Activated CD8-positive, alpha-beta memory T cell treated with anti-CD3 and anti-CD28 coated beads, Interleukin-2, amount 50 U/mL, for 24 hours (primary cell): ENCODE measurements at regions not wholly inside any gene's neighbourhood (a gene's known extent, or its start where the extent isn't known, plus 50 kb on each side); places are given as distances from the start of the nearest gene placed in this dataset.
A peak's percentile ranks its signal among the peaks of the same experiment; 100 is the strongest.
"Not testable (repeated sequence)": the region's sequence is repeated elsewhere in the genome, so short reads cannot be mapped to it uniquely, and the experiment has no call there.

Source experiments
- DNase-seq: peaks from one replicate; pipeline ENCODE4 v3.0.0-alpha.2; 2020; ENCODE audit errors: extremely low read depth

GRCh38 chr5:158205992-158206391 lies 347.0 kb upstream of the CLINT1 start:
- no peak for DNase-seq

GRCh38 chr5:158203261-158203660 lies 344.3 kb upstream of the CLINT1 start:
- DNase-seq, result no peak

- no peak for DNase-seq
Measured at GRCh38 chr5:158202801-158203200, 343.9 kb upstream of the CLINT1 start.

GRCh38 chr5:158200619-158201018 lies 341.7 kb upstream of the CLINT1 start:
- DNase-seq, result no peak

- DNase-seq, result no peak
Measured at GRCh38 chr5:158198636-158199035, 339.7 kb upstream of the CLINT1 start.

GRCh38 chr5:158195416-158196210 lies 336.7 kb upstream of the CLINT1 start:
- DNase-seq, result no peak

- no peak for DNase-seq
Measured at GRCh38 chr5:158194561-158194976, 335.6 kb upstream of the CLINT1 start.

GRCh38 chr5:158193395-158193794 lies 334.4 kb upstream of the CLINT1 start:
- DNase-seq, result not testable (repeated sequence)

GRCh38 chr5:158180407-158180806 lies 321.5 kb upstream of the CLINT1 start:
- no peak for DNase-seq

GRCh38 chr5:158179271-158179670 lies 320.3 kb upstream of the CLINT1 start:
- no peak for DNase-seq

GRCh38 chr5:158178535-158178934 lies 319.6 kb upstream of the CLINT1 start:
- no peak for DNase-seq

GRCh38 chr5:158177146-158177545 lies 318.2 kb upstream of the CLINT1 start:
- no peak for DNase-seq

GRCh38 chr5:158175934-158176481 lies 317.1 kb upstream of the CLINT1 start:
- no peak for DNase-seq

- peak; percentile 4 for DNase-seq
Measured at GRCh38 chr5:158174918-158175851, 316.2 kb upstream of the CLINT1 start.

- no peak for DNase-seq
Measured at GRCh38 chr5:158174026-158174425, 315.1 kb upstream of the CLINT1 start.

- no peak for DNase-seq
Measured at GRCh38 chr5:158172005-158172404, 313.1 kb upstream of the CLINT1 start.

- no peak for DNase-seq
Measured at GRCh38 chr5:158170534-158170933, 311.6 kb upstream of the CLINT1 start.

- no peak for DNase-seq
Measured at GRCh38 chr5:158170060-158170459, 311.1 kb upstream of the CLINT1 start.

- DNase-seq, result no peak
Measured at GRCh38 chr5:158166424-158166823, 307.5 kb upstream of the CLINT1 start.

- DNase-seq, result no peak
Measured at GRCh38 chr5:158165647-158166046, 306.7 kb upstream of the CLINT1 start.

- DNase-seq, result no peak
Measured at GRCh38 chr5:158164296-158165047, 305.5 kb upstream of the CLINT1 start.
